K562 (cell line): ENCODE measurements at regions not wholly inside any gene's neighbourhood (a gene's known extent, or its start where the extent isn't known, plus 50 kb on each side); places are given as distances from the start of the nearest gene placed in this dataset.

ENCODE experiments used
- ATAC-seq: fragments of 200-7000 bp; cut with Tn5 transposase; 3 replicates; pipeline ENCODE4 v1.9.1; 2020; ENCODE audit warnings: moderate library complexity
- BruUV-seq: library from RNA; stranded (reverse); fragments of 400-500 nt; replicated peaks from 2 replicates; lab custom pipeline; 2021; lab: Mats Ljungman, UMichigan
- CTCF ChIA-PET: fragments of 300-600 bp; formaldehyde crosslinking; extraction: SDS; loops from one replicate; lab custom pipeline; 2021; ENCODE audit warnings: low intra/inter-chr PET ratio; lab: Yijun Ruan, JAX
- POLR2A ChIA-PET: fragments of 300-600, 350-650 bp; sonication (Branson Sonifier 250); formaldehyde crosslinking; extraction: SDS; loops from one replicate; lab custom pipeline; 2021; ENCODE audit warnings: antibody characterized with exemption, inconsistent platforms; lab: Yijun Ruan, JAX
- DNase-seq, 4 experiments: peaks; one replicate each; pipeline versions ENCODE4 v3.0.0 to v3.0.0-alpha.2; 2011 to 2018; ENCODE audit warnings: low spot score in 3 of 4, mixed read lengths in 3 of 4; ENCODE audit errors: extremely low read depth in 1 of 4
- FAIRE-seq: peaks from 2 replicates; lab custom pipeline; 2011; peaks lifted over from hg19 to GRCh38; lab: Jason Lieb, UNC
- H2AFZ ChIP-seq: 2 replicates; pipeline ENCODE4 v1.6.0; 2011; ENCODE audit warnings: low read depth, low read length, control low read depth, inconsistent platforms
- H3K27ac ChIP-seq: fragments of 200-600 bp; 3 replicates; pipeline ENCODE4 v1.8.0; 2011; ENCODE audit warnings: low read depth, mild to moderate bottlenecking, control low read depth, inconsistent platforms, low read length, moderate library complexity, mixed read lengths; ENCODE audit errors: extremely low read depth
- H3K27me3 ChIP-seq, 2 experiments: fragments of 300-600 bp in 1 of 2; 2 replicates in 1 of 2; 3 replicates in 1 of 2; pipeline versions ENCODE4 v1.6.0 to v1.8.0; 2011; ENCODE audit warnings: inconsistent platforms in 2 of 2, low read length in 2 of 2, mild to moderate bottlenecking in 1 of 2, mixed read lengths in 1 of 2, moderate library complexity in 1 of 2; ENCODE audit not compliant: control insufficient read depth in 2 of 2, insufficient read depth in 2 of 2
- H3K36me3 ChIP-seq: fragments of 300-600 bp; 3 replicates; pipeline ENCODE4 v1.8.0; 2011; ENCODE audit warnings: mild to moderate bottlenecking, low read length, inconsistent platforms; ENCODE audit not compliant: control insufficient read depth, insufficient read depth
- H3K4me1 ChIP-seq, 2 experiments: fragments of 200-600 bp in 1 of 2; replicated peaks in 1 of 2; 2 replicates in 1 of 2; 3 replicates in 1 of 2; pipeline versions ENCODE4 v1.5.1 to v1.8.0; 2011; ENCODE audit warnings: inconsistent platforms in 2 of 2, low read length in 2 of 2, mild to moderate bottlenecking in 1 of 2, mixed read lengths in 1 of 2, moderate library complexity in 1 of 2; ENCODE audit not compliant: control insufficient read depth in 2 of 2, insufficient read depth in 2 of 2
- H3K4me2 ChIP-seq: 2 replicates; pipeline ENCODE4 v1.6.1; 2011; ENCODE audit warnings: low read length, control low read depth, inconsistent platforms, mixed read lengths; ENCODE audit not compliant: insufficient read depth
- H3K4me3 ChIP-seq: fragments of 200-600 bp; sonication (generic), shearing (Covaris generic); 2 replicates; pipeline ENCODE4 v1.5.1; 2016; ENCODE audit warnings: control low read depth, inconsistent platforms
- H3K79me2 ChIP-seq: fragments of 200-600 bp; 3 replicates; pipeline ENCODE4 v1.8.0; 2011; ENCODE audit warnings: low read length, inconsistent platforms; ENCODE audit not compliant: control insufficient read depth, insufficient read depth
- H3K9ac ChIP-seq, 2 experiments: 2 replicates each; pipeline versions ENCODE4 v1.6.0 to v1.6.1; 2011; ENCODE audit warnings: low read depth in 2 of 2, low read length in 2 of 2, control low read depth in 1 of 2, inconsistent platforms in 1 of 2, mild to moderate bottlenecking in 1 of 2, mixed read lengths in 1 of 2; ENCODE audit not compliant: insufficient read depth in 1 of 2
- H3K9me1 ChIP-seq: one replicate; pipeline ENCODE4 v1.6.0; 2011; ENCODE audit warnings: inconsistent platforms, mild to moderate bottlenecking, low read length, moderate library complexity; ENCODE audit not compliant: control insufficient read depth, insufficient read depth
- H3K9me3 ChIP-seq: replicated peaks from 2 replicates; pipeline ENCODE4 v1.5.1; 2011; ENCODE audit warnings: low read depth, low read length, inconsistent platforms; ENCODE audit not compliant: control insufficient read depth, insufficient read depth
- H4K20me1 ChIP-seq: replicated peaks from 2 replicates; pipeline ENCODE4 v1.6.1; 2011; ENCODE audit warnings: low read length, inconsistent platforms, mixed read lengths; ENCODE audit not compliant: control insufficient read depth, insufficient read depth
- ARID2 ChIP-seq: fragments of 450-650 bp; IDR thresholded peaks from 2 replicates; pipeline ENCODE4 v1.6.1; 2017; ENCODE audit warnings: antibody characterized with exemption, mild to moderate bottlenecking
- BRCA1 ChIP-seq, 2 experiments: fragments of 450-650 bp in 1 of 2; sonication (generic) in 1 of 2; formaldehyde crosslinking in 1 of 2; IDR thresholded peaks; 2 replicates each; pipeline versions ENCODE4 v1.5.0 to v1.6.1; 2017 to 2020; ENCODE audit warnings: mild to moderate bottlenecking in 1 of 2, missing genetic modification reagents in 1 of 2
- CHD1 ChIP-seq: fragments of 200-600 bp; sonication (generic); IDR thresholded peaks from one replicate; pipeline ENCODE4 v1.6.1; 2012; ENCODE audit warnings: mild to moderate bottlenecking, moderate library complexity, low read length, inconsistent platforms
- HDAC1 ChIP-seq, 2 experiments: fragments of 450-650 bp; IDR thresholded peaks; 2 replicates each; pipeline ENCODE4 v1.6.1; 2016 to 2017; ENCODE audit warnings: inconsistent platforms in 1 of 2, mild to moderate bottlenecking in 1 of 2, moderate library complexity in 1 of 2
- JUNB ChIP-seq: fragments of 450-650 bp; formaldehyde crosslinking; conservative IDR thresholded peaks from 2 replicates; pipeline ENCODE4 v1.4.0; 2020; ENCODE audit warnings: mild to moderate bottlenecking
- MTF1 ChIP-seq: fragments of 250-450 bp; sonication (Bioruptor Pico); IDR thresholded peaks from 2 replicates; pipeline ENCODE4 v1.9.0; 2021; ENCODE audit warnings: moderate library complexity, mild to moderate bottlenecking, inconsistent platforms, borderline replicate concordance
- NUFIP1 ChIP-seq: fragments of 450-650 bp; IDR thresholded peaks from 2 replicates; pipeline ENCODE4 v1.6.1; 2018; ENCODE audit not compliant: partially characterized antibody
- PHF21A ChIP-seq: fragments of 450-650 bp; IDR thresholded peaks from 2 replicates; pipeline ENCODE4 v1.6.1; 2017; ENCODE audit warnings: low read depth, borderline replicate concordance
- RHOXF2B ChIP-seq: fragments of 250-450 bp; sonication (Bioruptor Pico); conservative IDR thresholded peaks from 2 replicates; pipeline ENCODE4 v1.5.1; 2021
- SIN3A ChIP-seq, 2 experiments: fragments of 150-350 bp in 1 of 2; IDR thresholded peaks; 2 replicates each; pipeline ENCODE4 v1.6.1; 2011 to 2016; ENCODE audit warnings: borderline replicate concordance in 2 of 2, low read depth in 2 of 2, low read length in 2 of 2, mild to moderate bottlenecking in 2 of 2, moderate library complexity in 2 of 2; ENCODE audit not compliant: control insufficient read depth in 1 of 2
- SMAD4 ChIP-seq: fragments of 250-450 bp; sonication (Bioruptor Pico); conservative IDR thresholded peaks from 2 replicates; pipeline ENCODE4 v1.8.0; 2021; ENCODE audit warnings: inconsistent platforms, mild to moderate bottlenecking, moderate library complexity
- SMARCA4 ChIP-seq: fragments of 450-650 bp; IDR thresholded peaks from 2 replicates; pipeline ENCODE4 v1.6.1; 2016
- SUPT5H ChIP-seq: fragments of 450-650 bp; IDR thresholded peaks from 2 replicates; pipeline ENCODE4 v1.6.1; 2016
- ZNF184 ChIP-seq: sonication (generic); formaldehyde crosslinking; IDR thresholded peaks from 2 replicates; pipeline ENCODE4 v1.5.0; 2020; ENCODE audit warnings: missing genetic modification reagents
- WGBS: fragments of 100-300 bp; shearing (Covaris generic); methylation state at CpG from one replicate; pipeline ENCODE4 v1.1.6; 2016; ENCODE audit warnings: low coverage, mixed read lengths; ENCODE audit not compliant: insufficient coverage; ENCODE audit errors: missing lambda C conversion rate; 5-methylcytosine and 5-hydroxymethylcytosine counted together
- in situ Hi-C: fragments of 300-500 bp; cut with MboI; formaldehyde crosslinking; loops from 4 replicates; pipeline ENCODE4 v1.15.0; 2018; ENCODE audit warnings: inconsistent platforms, mixed read lengths
- intact Hi-C: fragments of 100-400 bp; cut with micrococcal nuclease; formaldehyde crosslinking; loops from 2 replicates; pipeline ENCODE4 v1.14.2; 2022
- TF ChIP-seq, protein P1 (sequence below): fragments of 250-450 bp; sonication (Bioruptor Pico); IDR thresholded peaks from 2 replicates; pipeline ENCODE4 v1.8.0; 2021; ENCODE audit warnings: moderate library complexity, mild to moderate bottlenecking, inconsistent platforms
- TF ChIP-seq, protein P2 (sequence below): sonication (generic); formaldehyde crosslinking; IDR thresholded peaks from 2 replicates; pipeline ENCODE4 v1.8.1; 2023; ENCODE audit warnings: mild to moderate bottlenecking, missing genetic modification reagents, moderate library complexity
- TF ChIP-seq, protein P3 (sequence below): IDR thresholded peaks from 3 replicates; pipeline ENCODE4 v1.6.1; 2011; ENCODE audit warnings: borderline replicate concordance, mild to moderate bottlenecking, moderate library complexity; ENCODE audit not compliant: insufficient read length; ENCODE audit errors: extremely low read depth

DNA sequence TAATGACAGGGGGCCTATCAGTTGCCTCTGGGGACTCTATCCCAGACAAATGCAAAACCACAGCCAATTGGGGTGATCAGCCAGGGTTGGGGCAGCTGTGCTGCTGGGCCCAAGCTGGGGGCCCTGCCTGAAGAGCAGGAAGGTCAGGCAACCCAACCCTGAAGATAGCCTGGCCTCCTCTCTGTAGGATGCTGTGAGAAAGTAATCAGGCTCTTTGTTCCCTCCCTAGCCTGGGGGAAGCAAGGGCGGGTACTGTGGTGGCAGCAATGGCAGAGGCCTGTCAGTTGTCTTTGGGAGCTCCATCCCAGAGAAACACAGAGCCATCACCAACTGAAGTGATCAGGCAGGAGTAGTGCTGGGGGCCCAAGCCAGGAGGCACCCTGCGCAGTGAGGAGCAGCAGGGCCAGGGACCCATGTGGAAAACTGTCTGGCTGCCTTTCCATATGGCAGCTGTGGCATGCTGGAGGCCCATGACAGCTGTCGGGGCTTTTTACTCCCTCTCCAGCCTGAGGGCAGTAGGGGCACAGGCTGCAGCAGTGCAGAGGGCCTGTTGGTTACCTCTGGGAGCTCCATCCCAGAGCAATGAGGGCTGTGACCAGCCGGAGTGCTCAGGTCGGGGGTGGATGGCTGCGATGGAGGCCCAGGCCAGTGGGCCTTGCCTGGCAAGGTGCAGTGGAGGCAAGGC is 73.6 kb upstream of the ATP12A start:
- Histone ChIP-seq H3K79me2 (no peaks in the 10 kb centered on the region), H3K9me3 (no peaks in the 10 kb centered on the region), H4K20me1 (no peaks in the 10 kb centered on the region), H3K9ac (no peak overlapping the region), H3K4me1 (no peaks in the 10 kb centered on the region), H3K4me3 (no peak overlapping the region), H2AFZ (peak overlapping the region; percentile 62), H3K27ac (no peak overlapping the region), H3K27me3 (peaks cover 0 to 6% of the 10 kb centered on the region in 2 experiments; a peak in 2 of 5 replicates), H3K9me1 (no peaks in the 10 kb centered on the region), H3K4me2 (no peak overlapping the region), H3K36me3 (no peaks in the 10 kb centered on the region)
- CTCF ChIA-PET: no interaction called here
- WGBS: 26% methylated on average over 2 of the region's 6 CpGs
- in situ Hi-C loops (no loop called here), intact Hi-C loops (no loop called here)
- ATAC-seq (no peak), DNase-seq (no peak), FAIRE-seq (no peak)
- POLR2A ChIA-PET: interaction anchor here (1.2 kb wide), 1 partner anchor 10 kb away, joined by 4 read pairs; no protein-coding TSS in a partner anchor
- no TSS peak for BruUV-seq
- TF ChIP-seq SUPT5H (no peak), BRCA1 (IDR thresholded peaks at IDR 0.05) (no peak), BRCA1 (CRISPR knock-in tag; IDR thresholded peaks at IDR 0.05) (no peak), ZNF184 (no peak), SMAD4 (CRISPR knock-in tag) (no peak), SMARCA4 (no peak), MTF1 (CRISPR knock-in tag) (no peak), JUNB (CRISPR knock-in tag) (no peak), CHD1 (no peak), HDAC1 (IDR thresholded peaks at IDR 0.05) (no peak), SIN3A (IDR thresholded peaks at IDR 0.05; ENCODE audit: borderline replicate concordance in 2 of 2, control insufficient read depth in 1 of 2, low read depth in 2 of 2, low read length in 2 of 2) (no peak), PHF21A (no peak), RHOXF2B (CRISPR knock-in tag) (no peak), NUFIP1 (no peak), ARID2 (no peak)
- TF ChIP-seq, protein P1, sequence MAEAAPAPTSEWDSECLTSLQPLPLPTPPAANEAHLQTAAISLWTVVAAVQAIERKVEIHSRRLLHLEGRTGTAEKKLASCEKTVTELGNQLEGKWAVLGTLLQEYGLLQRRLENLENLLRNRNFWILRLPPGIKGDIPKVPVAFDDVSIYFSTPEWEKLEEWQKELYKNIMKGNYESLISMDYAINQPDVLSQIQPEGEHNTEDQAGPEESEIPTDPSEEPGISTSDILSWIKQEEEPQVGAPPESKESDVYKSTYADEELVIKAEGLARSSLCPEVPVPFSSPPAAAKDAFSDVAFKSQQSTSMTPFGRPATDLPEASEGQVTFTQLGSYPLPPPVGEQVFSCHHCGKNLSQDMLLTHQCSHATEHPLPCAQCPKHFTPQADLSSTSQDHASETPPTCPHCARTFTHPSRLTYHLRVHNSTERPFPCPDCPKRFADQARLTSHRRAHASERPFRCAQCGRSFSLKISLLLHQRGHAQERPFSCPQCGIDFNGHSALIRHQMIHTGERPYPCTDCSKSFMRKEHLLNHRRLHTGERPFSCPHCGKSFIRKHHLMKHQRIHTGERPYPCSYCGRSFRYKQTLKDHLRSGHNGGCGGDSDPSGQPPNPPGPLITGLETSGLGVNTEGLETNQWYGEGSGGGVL (CRISPR knock-in tag): no peak
- TF ChIP-seq, protein P2, sequence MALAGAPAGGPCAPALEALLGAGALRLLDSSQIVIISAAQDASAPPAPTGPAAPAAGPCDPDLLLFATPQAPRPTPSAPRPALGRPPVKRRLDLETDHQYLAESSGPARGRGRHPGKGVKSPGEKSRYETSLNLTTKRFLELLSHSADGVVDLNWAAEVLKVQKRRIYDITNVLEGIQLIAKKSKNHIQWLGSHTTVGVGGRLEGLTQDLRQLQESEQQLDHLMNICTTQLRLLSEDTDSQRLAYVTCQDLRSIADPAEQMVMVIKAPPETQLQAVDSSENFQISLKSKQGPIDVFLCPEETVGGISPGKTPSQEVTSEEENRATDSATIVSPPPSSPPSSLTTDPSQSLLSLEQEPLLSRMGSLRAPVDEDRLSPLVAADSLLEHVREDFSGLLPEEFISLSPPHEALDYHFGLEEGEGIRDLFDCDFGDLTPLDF: no peak
- TF ChIP-seq, protein P3, sequence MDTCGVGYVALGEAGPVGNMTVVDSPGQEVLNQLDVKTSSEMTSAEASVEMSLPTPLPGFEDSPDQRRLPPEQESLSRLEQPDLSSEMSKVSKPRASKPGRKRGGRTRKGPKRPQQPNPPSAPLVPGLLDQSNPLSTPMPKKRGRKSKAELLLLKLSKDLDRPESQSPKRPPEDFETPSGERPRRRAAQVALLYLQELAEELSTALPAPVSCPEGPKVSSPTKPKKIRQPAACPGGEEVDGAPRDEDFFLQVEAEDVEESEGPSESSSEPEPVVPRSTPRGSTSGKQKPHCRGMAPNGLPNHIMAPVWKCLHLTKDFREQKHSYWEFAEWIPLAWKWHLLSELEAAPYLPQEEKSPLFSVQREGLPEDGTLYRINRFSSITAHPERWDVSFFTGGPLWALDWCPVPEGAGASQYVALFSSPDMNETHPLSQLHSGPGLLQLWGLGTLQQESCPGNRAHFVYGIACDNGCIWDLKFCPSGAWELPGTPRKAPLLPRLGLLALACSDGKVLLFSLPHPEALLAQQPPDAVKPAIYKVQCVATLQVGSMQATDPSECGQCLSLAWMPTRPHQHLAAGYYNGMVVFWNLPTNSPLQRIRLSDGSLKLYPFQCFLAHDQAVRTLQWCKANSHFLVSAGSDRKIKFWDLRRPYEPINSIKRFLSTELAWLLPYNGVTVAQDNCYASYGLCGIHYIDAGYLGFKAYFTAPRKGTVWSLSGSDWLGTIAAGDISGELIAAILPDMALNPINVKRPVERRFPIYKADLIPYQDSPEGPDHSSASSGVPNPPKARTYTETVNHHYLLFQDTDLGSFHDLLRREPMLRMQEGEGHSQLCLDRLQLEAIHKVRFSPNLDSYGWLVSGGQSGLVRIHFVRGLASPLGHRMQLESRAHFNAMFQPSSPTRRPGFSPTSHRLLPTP: no peak
